H1 (cell line): ENCODE measurements at regions not wholly inside any gene's neighbourhood (a gene's known extent, or its start where the extent isn't known, plus 50 kb on each side); places are given as distances from the start of the nearest gene placed in this dataset.

Experiments
- CHD2 ChIP-seq: IDR thresholded peaks from 2 replicates; pipeline ENCODE4 v1.6.1; 2012; ENCODE audit warnings: low read length, improper control_type of control experiment
- SIN3A ChIP-seq, 2 experiments: IDR thresholded peaks in 1 of 2; conservative IDR thresholded peaks in 1 of 2; 2 replicates each; pipeline ENCODE4 v1.6.1; 2011 to 2012; ENCODE audit warnings: low read length in 2 of 2, improper control_type of control experiment in 1 of 2, low read depth in 1 of 2, mild to moderate bottlenecking in 1 of 2

- no peak for TF ChIP-seq CHD2
- no peak for TF ChIP-seq SIN3A (conservative IDR thresholded peaks at IDR 0.05 in 1 of 2, IDR thresholded peaks at IDR 0.05 in 1 of 2; ENCODE audit: low read depth in 1 of 2, low read length in 2 of 2)
- TF ChIP-seq, all 59 proteins: peak for 0
These were observed 1101.5 kb upstream of the KLHL29 start (continued) for GRCh38 chr2:22283436-22283835.
